Right cardiac atrium (tissue), 5 donors: ENCODE measurements at regions not wholly inside any gene's neighbourhood (a gene's known extent, or its start where the extent isn't known, plus 50 kb on each side); places are given as distances from the start of the nearest gene placed in this dataset.

Source experiments
- ATAC-seq, 2 donors: fragments of 200-7000 bp; cut with Tn5 transposase; one replicate each; pipeline versions ENCODE4 v1.8.0 to v1.9.1; 2020; ENCODE audit warnings: moderate library complexity in 2 of 2, mild to moderate bottlenecking in 1 of 2
- DNase-seq, 3 donors: peaks; one replicate each; pipeline ENCODE4 v3.0.0-alpha.2; 2020
- H3K27ac ChIP-seq: one replicate; pipeline ENCODE4 v1.5.1; 2013; ENCODE audit warnings: mild to moderate bottlenecking, low read length, control low read depth, moderate library complexity
- H3K27me3 ChIP-seq: one replicate; pipeline ENCODE4 v1.6.1; 2013; ENCODE audit not compliant: control insufficient read depth, insufficient read depth
- H3K4me1 ChIP-seq: one replicate; pipeline ENCODE4 v1.6.1; 2013; ENCODE audit warnings: low read length; ENCODE audit not compliant: control insufficient read depth, insufficient read depth
- H3K4me3 ChIP-seq: one replicate; pipeline ENCODE4 v1.5.1; 2013; ENCODE audit warnings: low read length, control low read depth
- H3K9me3 ChIP-seq: one replicate; pipeline ENCODE4 v1.6.1; 2013; ENCODE audit warnings: low read length; ENCODE audit not compliant: control insufficient read depth
- WGBS: extraction: QIAGEN DNeasy Blood & Tissue Kit; methylation state at CpG from one replicate; pipeline ENCODE4 v1.1.7; 2013; 5-methylcytosine and 5-hydroxymethylcytosine counted together
- intact Hi-C, 4 donors: fragments of 100-400 bp; cut with DNase I; formaldehyde crosslinking; loops; one replicate each; pipeline versions ENCODE4 v1.11.0 to v1.14.0; 2022 to 2023
- donor health status: healthy with polysubstance abuse.
- donor health status: DM: no; HTN: yes; CAD: no.
- donor health status: DM: no; HTN: no; CAD: no.
- donor health status: DM: no; HTN: yes; CAD: no; lungs with severe emphysema.
- donor health status: DM: yes; HTN: yes; CAD: no.

GRCh38 chr11:127057126-127057525 lies 56.6 kb upstream of the KIRREL3 start:
- WGBS: 84% methylated on average over 8 of the region's 8 CpGs
- no peak for DNase-seq
- ATAC-seq: no peak
- Histone ChIP-seq H3K9me3 (no peaks in the 10 kb centered on the region), H3K27me3 (no peaks in the 10 kb centered on the region), H3K4me3 (no peak overlapping the region), H3K4me1 (no peaks in the 10 kb centered on the region), H3K27ac (no peak overlapping the region)
- intact Hi-C loops: no loop called here

- no peaks in the 10 kb centered on the region for H3K27me3 ChIP-seq
- no peak for ATAC-seq
- no peaks in the 10 kb centered on the region for H3K9me3 ChIP-seq
- no peak for DNase-seq
- 77% methylated on average over 6 of the region's 6 CpGs for WGBS
- H3K4me3 ChIP-seq: no peak overlapping the region
- intact Hi-C loops: no loop called here
- no peaks in the 10 kb centered on the region for H3K4me1 ChIP-seq
- H3K27ac ChIP-seq: no peak overlapping the region
Observed at GRCh38 chr11:127056338-127056971, 55.9 kb upstream of the KIRREL3 start.

- 60% methylated on average over 6 of the region's 6 CpGs for WGBS
- H3K9me3 ChIP-seq: no peaks in the 10 kb centered on the region
Observed at GRCh38 chr11:127055236-127055635, 54.7 kb upstream of the KIRREL3 start.

GRCh38 chr11:127054153-127054552 lies 53.6 kb upstream of the KIRREL3 start:
- no peaks in the 10 kb centered on the region for H3K4me1 ChIP-seq
- intact Hi-C loops: no loop called here
- ATAC-seq: no peak
- WGBS: 85% methylated on average over 2 of the region's 2 CpGs
- H3K9me3 ChIP-seq: no peaks in the 10 kb centered on the region
- no peak overlapping the region for H3K27ac ChIP-seq
- no peak for DNase-seq
- H3K27me3 ChIP-seq: no peaks in the 10 kb centered on the region
- H3K4me3 ChIP-seq: no peak overlapping the region

More at GRCh38 chr11:127055236-127055635, 54.7 kb upstream of the KIRREL3 start:
- Histone ChIP-seq H3K27me3 (no peaks in the 10 kb centered on the region), H3K27ac (no peak overlapping the region), H3K4me1 (no peaks in the 10 kb centered on the region), H3K4me3 (no peak overlapping the region)
- DNase-seq (no peak), ATAC-seq (no peak)
- intact Hi-C loops: no loop called here

GRCh38 chr11:127052404-127052803 lies 51.8 kb upstream of the KIRREL3 start:
- no peaks in the 10 kb centered on the region for H3K9me3 ChIP-seq
- H3K27me3 ChIP-seq: peaks cover 3% of the 10 kb centered on the region
- no peak overlapping the region for H3K4me3 ChIP-seq
- H3K27ac ChIP-seq: no peak overlapping the region
- no peak for ATAC-seq
- DNase-seq: no peak
- no peaks in the 10 kb centered on the region for H3K4me1 ChIP-seq
- intact Hi-C loops: no loop called here
- 76% methylated on average over 1 of the region's 1 CpG for WGBS
